PC-3 (cell line): ENCODE measurements at regions not wholly inside any gene's neighbourhood (a gene's known extent, or its start where the extent isn't known, plus 50 kb on each side); places are given as distances from the start of the nearest gene placed in this dataset.

Source experiments
- CTCF ChIP-seq: fragments of 300-600 bp; sonication (generic); conservative IDR thresholded peaks from 2 replicates; pipeline ENCODE4 v1.5.1; 2017; ENCODE audit warnings: antibody characterized with exemption, low read depth, mild to moderate bottlenecking, low read length
- EZH2 ChIP-seq: fragments of 300-600 bp; sonication (generic); IDR thresholded peaks from one replicate; pipeline ENCODE4 v1.6.1; 2017; ENCODE audit warnings: antibody characterized with exemption, mild to moderate bottlenecking, low read length; ENCODE audit not compliant: unreplicated experiment
- EZH2phosphoT487 ChIP-seq: fragments of 300-600 bp; sonication (generic); IDR thresholded peaks from 2 replicates; pipeline ENCODE4 v1.6.1; 2018; ENCODE audit warnings: mild to moderate bottlenecking, antibody characterized with exemption, low read length, borderline replicate concordance

- TF ChIP-seq EZH2: no peak
- no peak for TF ChIP-seq CTCF
- TF ChIP-seq EZH2phosphoT487: no peak
These were observed 225.6 kb upstream of the OBI1 start for GRCh38 chr13:78884571-78884970.
